Osteocyte (in vitro differentiated cells): ENCODE measurements at regions not wholly inside any gene's neighbourhood (a gene's known extent, or its start where the extent isn't known, plus 50 kb on each side); places are given as distances from the start of the nearest gene placed in this dataset.

ENCODE experiments used
- DNase-seq: peaks from one replicate; pipeline ENCODE4 v3.0.0; 2021; ENCODE audit warnings: mixed read lengths; ENCODE audit not compliant: unreplicated experiment; ENCODE audit errors: extremely low spot score
- H3K27ac Mint-ChIP-seq: one replicate; pipeline ENCODE4 v1.8.0; 2021; ENCODE audit warnings: mild to moderate bottlenecking, mixed read lengths; ENCODE audit not compliant: unreplicated experiment
- H3K27me3 Mint-ChIP-seq: one replicate; pipeline ENCODE4 v1.8.0; 2021; ENCODE audit warnings: mixed read lengths; ENCODE audit not compliant: unreplicated experiment
- H3K36me3 Mint-ChIP-seq: one replicate; pipeline ENCODE4 v1.8.0; 2021; ENCODE audit warnings: mixed read lengths; ENCODE audit not compliant: unreplicated experiment
- H3K4me1 Mint-ChIP-seq: one replicate; pipeline ENCODE4 v1.8.0; 2021; ENCODE audit warnings: mixed read lengths; ENCODE audit not compliant: unreplicated experiment
- H3K4me3 Mint-ChIP-seq: one replicate; pipeline ENCODE4 v1.8.0; 2021; ENCODE audit warnings: mild to moderate bottlenecking, moderate library complexity, mixed read lengths; ENCODE audit not compliant: unreplicated experiment
- H3K9me3 Mint-ChIP-seq: one replicate; pipeline ENCODE4 v1.8.0; 2021; ENCODE audit warnings: mixed read lengths; ENCODE audit not compliant: unreplicated experiment
- TF ChIP-seq, protein P1 (sequence below): fragments of 200-600 bp; sonication (generic); IDR thresholded peaks from 2 replicates; pipeline ENCODE4 v1.5.0; 2021; ENCODE audit warnings: antibody characterized with exemption, mild to moderate bottlenecking, moderate library complexity

DNA sequence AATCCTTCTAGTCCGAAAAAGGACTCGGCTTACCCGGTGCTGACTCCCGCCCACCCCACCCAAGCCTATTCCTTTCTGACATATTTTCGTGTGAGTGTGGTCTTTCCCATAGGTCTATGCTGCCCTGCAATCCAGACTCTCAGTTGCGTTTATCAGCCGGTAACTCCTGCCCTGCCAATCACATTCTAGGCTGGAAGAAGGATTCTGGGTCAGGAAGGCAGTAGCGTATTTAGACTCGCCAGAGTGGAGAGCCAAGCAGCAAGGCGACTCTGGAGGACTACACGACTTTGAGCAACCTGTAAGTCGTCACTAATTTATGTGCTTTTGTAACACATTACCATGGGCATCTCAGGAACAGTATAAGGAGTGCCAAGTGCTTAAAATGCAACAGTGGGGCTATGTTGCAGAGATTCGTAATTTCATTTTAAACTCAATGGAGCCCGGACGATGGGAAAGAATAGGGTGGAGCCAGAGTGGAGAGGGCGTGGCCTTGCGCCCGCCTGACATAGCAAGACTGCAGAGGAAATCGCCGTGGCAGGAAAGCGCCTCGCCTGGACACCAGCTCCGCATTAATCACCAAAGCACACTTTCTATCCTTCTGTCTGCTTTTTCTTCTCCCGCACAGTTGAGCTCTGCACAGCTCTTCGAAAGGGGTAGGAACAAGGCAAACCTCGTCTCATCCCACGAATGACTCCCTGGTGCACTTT lies 1044.2 kb downstream of the AGBL1 start:
- Mint-ChIP-seq H3K4me3 (no peak overlapping the region), H3K27ac (no peak overlapping the region), H3K9me3 (peaks cover 46% of the 10 kb centered on the region), H3K36me3 (no peaks in the 10 kb centered on the region), H3K4me1 (no peaks in the 10 kb centered on the region), H3K27me3 (no peaks in the 10 kb centered on the region)
- no peak for DNase-seq
- TF ChIP-seq, protein P1, sequence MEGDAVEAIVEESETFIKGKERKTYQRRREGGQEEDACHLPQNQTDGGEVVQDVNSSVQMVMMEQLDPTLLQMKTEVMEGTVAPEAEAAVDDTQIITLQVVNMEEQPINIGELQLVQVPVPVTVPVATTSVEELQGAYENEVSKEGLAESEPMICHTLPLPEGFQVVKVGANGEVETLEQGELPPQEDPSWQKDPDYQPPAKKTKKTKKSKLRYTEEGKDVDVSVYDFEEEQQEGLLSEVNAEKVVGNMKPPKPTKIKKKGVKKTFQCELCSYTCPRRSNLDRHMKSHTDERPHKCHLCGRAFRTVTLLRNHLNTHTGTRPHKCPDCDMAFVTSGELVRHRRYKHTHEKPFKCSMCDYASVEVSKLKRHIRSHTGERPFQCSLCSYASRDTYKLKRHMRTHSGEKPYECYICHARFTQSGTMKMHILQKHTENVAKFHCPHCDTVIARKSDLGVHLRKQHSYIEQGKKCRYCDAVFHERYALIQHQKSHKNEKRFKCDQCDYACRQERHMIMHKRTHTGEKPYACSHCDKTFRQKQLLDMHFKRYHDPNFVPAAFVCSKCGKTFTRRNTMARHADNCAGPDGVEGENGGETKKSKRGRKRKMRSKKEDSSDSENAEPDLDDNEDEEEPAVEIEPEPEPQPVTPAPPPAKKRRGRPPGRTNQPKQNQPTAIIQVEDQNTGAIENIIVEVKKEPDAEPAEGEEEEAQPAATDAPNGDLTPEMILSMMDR, result no peak

DNA sequence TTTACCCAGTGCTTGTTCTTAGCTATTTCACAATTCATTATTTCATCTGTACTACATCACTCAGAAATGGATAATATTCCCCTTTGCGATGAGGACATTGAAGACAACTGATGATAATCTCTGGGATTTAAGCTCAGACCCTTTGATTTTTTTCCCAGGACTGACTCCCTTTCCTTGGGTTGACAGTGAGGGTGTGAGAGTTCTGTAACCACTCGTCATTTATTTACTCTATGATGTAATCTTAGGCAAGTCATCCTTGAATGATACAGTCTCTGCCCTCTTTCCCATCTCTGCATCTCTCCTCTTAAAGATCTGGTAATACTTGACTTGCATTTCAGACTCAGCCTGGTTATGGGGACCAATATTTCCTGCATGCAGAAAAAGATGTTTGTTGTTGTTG lies 1041.7 kb downstream of the AGBL1 start:
- DNase-seq, result no peak
- peaks cover 39% of the 10 kb centered on the region for H3K9me3 Mint-ChIP-seq
- H3K27ac Mint-ChIP-seq, result no peak overlapping the region

DNA sequence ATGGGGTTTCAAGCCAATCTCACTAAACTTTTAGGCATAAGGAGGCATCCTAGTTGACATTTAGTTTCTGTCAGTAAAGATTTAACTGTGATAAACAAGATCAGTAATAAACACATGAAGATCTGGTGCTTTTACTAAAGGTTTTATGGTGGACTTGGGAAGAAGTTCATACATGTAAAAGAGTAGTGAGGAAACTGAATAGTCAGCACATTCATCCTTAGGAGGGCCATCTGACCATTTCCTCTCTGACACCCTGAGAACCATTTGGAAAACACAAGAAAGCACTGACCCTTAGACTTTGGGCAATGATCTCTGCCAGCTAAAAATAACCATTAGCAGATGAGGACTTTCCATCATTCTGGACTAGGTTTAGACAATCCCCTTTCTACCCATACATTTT lies 1040.9 kb downstream of the AGBL1 start:
- H3K27me3 Mint-ChIP-seq, result no peaks in the 10 kb centered on the region

More for the DNA sequence above, 1041.7 kb downstream of the AGBL1 start:
- TF ChIP-seq, protein P1, result no peak
- H3K27me3 Mint-ChIP-seq, result no peaks in the 10 kb centered on the region
- H3K4me1 Mint-ChIP-seq, result no peaks in the 10 kb centered on the region
- H3K36me3 Mint-ChIP-seq, result no peaks in the 10 kb centered on the region
- H3K4me3 Mint-ChIP-seq, result no peak overlapping the region

DNA sequence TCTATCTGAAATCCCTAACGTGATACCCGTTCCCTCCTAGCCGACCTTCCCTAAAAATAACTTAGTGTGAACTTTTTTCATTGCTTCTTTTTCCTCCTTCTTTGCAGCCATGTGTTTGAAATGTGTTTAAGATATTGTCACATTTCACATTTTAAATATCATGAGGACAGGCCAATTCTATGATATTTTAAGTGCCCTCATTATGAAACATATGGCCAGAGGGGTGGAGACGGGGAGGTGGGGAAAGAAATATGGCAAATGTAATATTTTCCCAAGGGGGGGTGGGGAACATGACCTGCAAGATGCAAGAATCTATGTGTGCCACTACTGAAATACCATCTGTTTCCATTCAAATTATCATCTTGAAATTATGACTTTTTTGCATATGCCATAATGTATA lies 1039.2 kb downstream of the AGBL1 start:
- no peak overlapping the region for H3K4me3 Mint-ChIP-seq
- no peaks in the 10 kb centered on the region for H3K27me3 Mint-ChIP-seq
- TF ChIP-seq, protein P1, result no peak
- no peak overlapping the region for H3K27ac Mint-ChIP-seq
- H3K4me1 Mint-ChIP-seq, result no peaks in the 10 kb centered on the region
- no peak for DNase-seq
- H3K9me3 Mint-ChIP-seq, result peaks cover 43% of the 10 kb centered on the region
- H3K36me3 Mint-ChIP-seq, result no peaks in the 10 kb centered on the region

More for the DNA sequence above, 1040.9 kb downstream of the AGBL1 start:
- Mint-ChIP-seq H3K27ac (no peak overlapping the region), H3K4me1 (no peaks in the 10 kb centered on the region), H3K9me3 (peaks cover 39% of the 10 kb centered on the region), H3K4me3 (no peak overlapping the region), H3K36me3 (no peaks in the 10 kb centered on the region)
- TF ChIP-seq, protein P1, result no peak
- DNase-seq, result no peak

DNA sequence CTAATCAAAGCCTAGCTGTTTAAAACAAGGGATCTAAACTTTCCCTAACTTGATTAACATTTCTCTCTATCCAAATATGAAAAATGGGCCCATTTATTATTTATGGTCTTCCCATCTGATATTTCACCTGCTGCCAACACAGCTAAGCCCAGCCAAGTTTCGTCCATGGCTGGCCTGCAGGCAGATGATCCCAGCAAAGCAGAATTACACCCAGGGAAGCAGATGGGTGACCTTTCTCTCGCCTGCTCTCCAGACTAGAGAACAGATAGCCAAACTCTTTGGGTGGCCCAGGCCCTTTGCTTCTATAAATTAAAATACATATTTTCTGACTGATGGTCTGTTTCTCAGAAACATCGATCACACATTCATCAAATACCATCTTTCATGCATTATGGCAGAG lies 1038.8 kb downstream of the AGBL1 start:
- H3K27me3 Mint-ChIP-seq, result no peaks in the 10 kb centered on the region
- no peak overlapping the region for H3K27ac Mint-ChIP-seq
- H3K36me3 Mint-ChIP-seq, result no peaks in the 10 kb centered on the region
- no peak overlapping the region for H3K4me3 Mint-ChIP-seq
- peaks cover 46% of the 10 kb centered on the region for H3K9me3 Mint-ChIP-seq
- DNase-seq, result no peak
- H3K4me1 Mint-ChIP-seq, result no peaks in the 10 kb centered on the region
- TF ChIP-seq, protein P1, result no peak
